ENCODE measurements at regions not wholly inside any gene's neighbourhood (a gene's known extent, or its start where the extent isn't known, plus 50 kb on each side); places are given as distances from the start of the nearest gene placed in this dataset.

- Histone ChIP-seq H4K91ac (ENCODE audit: insufficient read length, low read depth, low read length) (no peak overlapping the region), H3K4me1 (ENCODE audit: insufficient read depth, low read length) (no peaks in the 10 kb centered on the region), H2BK15ac (ENCODE audit: low read depth, low read length) (no peak overlapping the region), H3K14ac (ENCODE audit: insufficient read depth, low read length) (no peak overlapping the region), H2AK5ac (ENCODE audit: insufficient read length, low read length) (no peak overlapping the region), H3T11ph (ENCODE audit: low read length) (no peak overlapping the region), H3K79me2 (ENCODE audit: insufficient read depth, low read length) (no peaks in the 10 kb centered on the region), H3K27me3 (ENCODE audit: insufficient read depth, low read length) (no peaks in the 10 kb centered on the region), H3K23ac (ENCODE audit: insufficient read length, low read depth, low read length) (no peak overlapping the region), H3K27ac (ENCODE audit: insufficient read length, low read depth, low read length) (no peak overlapping the region), H3K18ac (ENCODE audit: insufficient read length, low read depth, low read length) (no peak overlapping the region), H4K5ac (ENCODE audit: insufficient read length, low read depth, low read length) (no peak overlapping the region), H3K4me2 (ENCODE audit: insufficient read depth, insufficient read length, low read length) (no peak overlapping the region), H4K20me1 (ENCODE audit: control insufficient read depth, insufficient read depth, insufficient read length) (no peaks in the 10 kb centered on the region), H3K23me2 (ENCODE audit: insufficient read length, low read depth, low read length, poor library complexity, severe bottlenecking) (no peaks in the 10 kb centered on the region), H2BK120ac (ENCODE audit: low read depth, low read length, poor library complexity, severe bottlenecking) (no peak overlapping the region), H3K9ac (ENCODE audit: extremely low read depth, insufficient read length, low read length) (no peak overlapping the region), H2BK20ac (ENCODE audit: low read depth, low read length, poor library complexity, severe bottlenecking) (no peak overlapping the region), H3K56ac (ENCODE audit: insufficient read length, low read depth, low read length) (no peak overlapping the region), H2AFZ (ENCODE audit: low read length) (no peak overlapping the region), H3K4ac (ENCODE audit: low read depth, low read length) (no peak overlapping the region), H2BK5ac (ENCODE audit: insufficient read length, low read length) (no peak overlapping the region), H3K79me1 (ENCODE audit: insufficient read depth, low read depth, low read length, poor library complexity, severe bottlenecking) (no peaks in the 10 kb centered on the region), H3K9me3 (ENCODE audit: control insufficient read depth, low read depth, low read length) (no peaks in the 10 kb centered on the region), H2BK12ac (ENCODE audit: insufficient read length, low read depth, low read length) (no peak overlapping the region), H4K8ac (replicated peaks; ENCODE audit: insufficient read length, low read depth, low read length) (no peak overlapping the region)
- H3K36me3 Mint-ChIP-seq (ENCODE audit: insufficient read depth in 1 of 3, low read depth in 3 of 3) = no peaks in the 10 kb centered on the region; a peak in 1 of 7 replicates
- H3K27ac Mint-ChIP-seq = no peak overlapping the region; a peak in 1 of 7 replicates
- H3K27me3 Mint-ChIP-seq (ENCODE audit: low read depth) = no peaks in the 10 kb centered on the region; the same call in 1 of the 2 replicates
- no peak for TF ChIP-seq CTCF (conservative IDR thresholded peaks at IDR 0.05)
- no CpG with 5 or more reads among the region's 2 CpGs for WGBS (ENCODE audit: extremely low coverage, insufficient read length, low lambda C conversion rate)
- H3K4me3 Mint-ChIP-seq = no peak overlapping the region
- no peaks in the 10 kb centered on the region for H3K9me3 Mint-ChIP-seq
- no peak for DNase-seq
- H3K4me1 Mint-ChIP-seq = no peaks in the 10 kb centered on the region
Observed at GRCh38 chr9:99348289-99348688, 126.2 kb downstream of the SEC61B start.
